Effector CD4-positive, alpha-beta T cell (primary cell): ENCODE measurements at regions not wholly inside any gene's neighbourhood (a gene's known extent, or its start where the extent isn't known, plus 50 kb on each side); places are given as distances from the start of the nearest gene placed in this dataset.
"Not testable (repeated sequence)": the region's sequence is repeated elsewhere in the genome, so short reads cannot be mapped to it uniquely, and the experiment has no call there.

ENCODE experiments used
- DNase-seq: peaks from one replicate; pipeline ENCODE4 v3.0.0-alpha.2; 2020

- no peak for DNase-seq
These were observed 1323.8 kb downstream of the BRD1 start for GRCh38 chr22:48503876-48504275.

DNA sequence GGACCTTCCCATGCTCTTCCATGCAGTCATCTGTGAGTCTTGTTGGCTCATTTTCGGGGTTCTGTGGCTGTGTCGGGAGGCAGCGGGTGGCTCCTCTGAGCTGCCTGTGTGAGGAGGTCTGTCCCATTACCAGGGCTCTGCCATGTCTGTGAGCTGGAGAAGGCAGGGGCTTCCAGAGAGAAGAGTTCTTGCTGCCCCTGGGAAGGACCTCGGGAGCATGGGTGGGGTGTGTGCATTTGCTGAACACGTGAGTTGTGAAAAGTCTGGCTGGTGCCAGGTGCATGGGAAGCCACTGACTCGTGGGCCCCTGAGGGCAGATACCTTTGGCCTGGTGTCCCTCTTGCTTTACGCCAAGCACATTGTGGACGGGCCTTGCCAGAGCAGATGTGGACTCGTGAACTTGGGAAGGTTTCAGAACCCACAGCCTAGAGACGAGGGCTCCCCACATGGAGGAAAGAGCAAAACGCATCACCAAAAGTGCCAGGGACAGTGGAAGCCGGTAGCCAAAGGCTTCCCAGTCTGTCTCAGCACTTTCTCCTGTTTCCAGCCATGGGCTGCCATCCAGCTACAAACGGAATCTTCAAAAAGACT is 1324.5 kb downstream of the BRD1 start:
- DNase-seq: no peak

DNA sequence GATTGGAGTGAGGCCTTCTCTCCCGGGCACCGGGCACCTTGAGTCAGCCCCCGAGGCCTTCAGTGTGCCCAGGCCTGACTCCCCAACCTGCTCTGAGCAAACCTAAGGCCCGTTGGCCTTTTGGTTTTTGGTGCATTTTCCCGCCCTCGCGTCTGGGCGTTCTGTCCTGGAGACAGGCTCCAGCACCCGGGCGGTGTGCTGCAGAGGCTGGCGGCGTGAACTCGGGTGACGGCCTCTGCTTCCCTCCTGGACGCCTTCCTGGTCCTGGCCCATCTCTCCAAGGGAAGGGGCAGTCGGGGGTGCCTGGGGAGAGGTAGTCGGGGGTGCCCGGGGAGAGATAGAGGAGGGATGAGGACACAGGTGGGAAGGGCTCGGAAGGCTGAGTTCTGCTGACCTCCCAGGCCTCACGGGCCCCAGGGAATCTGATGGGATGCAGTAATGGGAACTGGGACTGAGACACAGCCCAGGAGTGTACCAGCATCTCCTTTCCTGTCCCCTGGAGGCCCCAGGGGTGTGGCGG is 1326.4 kb downstream of the BRD1 start:
- no peak for DNase-seq

- DNase-seq: no peak
These were observed 1327.0 kb downstream of the BRD1 start for GRCh38 chr22:48500471-48501230.

DNA sequence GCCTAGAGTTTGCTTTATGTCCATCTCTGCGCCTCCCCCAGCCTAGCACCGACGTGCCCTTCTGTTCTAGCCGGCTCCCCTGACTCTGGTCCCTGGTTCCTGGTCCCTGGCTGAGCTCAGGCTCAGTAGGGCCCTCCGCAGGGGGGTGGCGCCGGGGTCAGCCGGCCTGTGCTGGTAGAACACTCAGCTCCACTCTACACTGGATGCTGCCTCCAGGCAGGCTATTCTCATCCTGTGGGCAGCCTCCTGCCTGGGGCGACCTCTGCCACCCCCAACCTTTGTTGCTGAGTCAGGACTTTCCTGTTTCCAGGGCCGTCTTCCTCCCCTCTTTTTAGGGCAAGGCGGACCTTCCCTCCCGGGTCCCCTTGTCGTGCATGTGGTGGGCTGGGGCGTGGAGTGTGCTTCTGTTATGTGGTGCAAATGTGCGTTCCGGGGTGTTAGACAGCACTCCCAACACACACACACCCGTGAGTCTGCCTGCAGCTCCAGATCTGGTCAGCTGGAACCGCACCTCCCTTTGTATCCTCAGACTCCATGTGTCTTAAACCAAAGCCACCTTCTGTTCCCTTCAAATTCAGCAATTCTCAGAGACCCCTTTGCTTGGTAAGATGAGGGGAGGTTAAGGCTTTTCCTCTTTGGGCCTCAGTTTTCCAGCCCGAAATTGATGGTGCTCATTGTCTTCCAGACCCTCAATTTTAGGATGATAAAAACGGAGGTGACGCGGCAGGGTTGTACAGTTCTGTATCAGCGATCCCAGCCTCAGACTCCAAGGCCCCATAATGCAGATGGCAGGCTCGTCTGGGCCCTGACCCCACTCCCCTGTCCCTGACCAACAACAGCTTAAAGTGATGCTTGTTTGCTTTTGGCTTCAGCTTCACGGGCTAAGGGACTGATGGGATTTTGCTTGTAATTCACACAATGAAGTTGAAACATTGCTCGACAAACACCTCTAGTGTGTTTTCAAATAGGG is 1327.9 kb downstream of the BRD1 start:
- no peak for DNase-seq

GRCh38 chr22:48498526-48499331 is 1328.9 kb downstream of the BRD1 start:
- no peak for DNase-seq

- not testable (repeated sequence) for DNase-seq
These were observed 1329.7 kb downstream of the BRD1 start for GRCh38 chr22:48497743-48498520.

DNA sequence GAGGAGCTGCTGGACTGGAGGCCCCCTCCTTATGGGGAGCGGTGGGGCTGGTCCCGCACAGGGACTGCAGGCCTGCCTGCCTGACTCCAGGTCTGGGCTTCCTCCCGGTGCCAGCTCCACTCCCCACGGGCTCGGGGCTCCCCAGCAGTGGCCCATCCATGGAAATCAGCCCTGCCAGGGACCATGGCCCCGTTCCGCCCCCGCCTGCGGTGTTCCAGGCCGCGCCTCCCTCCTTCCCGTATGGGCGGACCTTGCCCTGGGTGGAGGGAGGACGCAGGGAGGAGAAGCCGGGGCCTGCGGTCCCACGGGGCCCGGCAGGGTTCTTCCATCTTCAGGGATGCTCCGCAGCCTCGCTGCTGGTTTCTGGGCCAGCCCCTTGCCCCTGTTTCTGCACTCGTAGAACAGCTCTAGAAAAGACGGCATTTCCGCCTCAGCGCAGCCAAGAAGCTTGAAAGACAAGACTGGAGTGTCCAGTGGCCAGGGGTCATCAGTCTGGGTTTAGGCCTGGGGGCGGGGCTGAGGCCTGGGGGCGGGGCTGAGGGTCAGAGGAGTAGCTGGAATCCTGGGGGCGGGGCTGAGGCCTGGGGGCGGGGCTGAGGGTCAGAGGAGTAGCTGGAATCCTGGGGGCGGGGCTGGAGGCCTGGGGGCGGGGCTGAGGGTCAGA is 1330.6 kb downstream of the BRD1 start:
- no peak for DNase-seq

DNA sequence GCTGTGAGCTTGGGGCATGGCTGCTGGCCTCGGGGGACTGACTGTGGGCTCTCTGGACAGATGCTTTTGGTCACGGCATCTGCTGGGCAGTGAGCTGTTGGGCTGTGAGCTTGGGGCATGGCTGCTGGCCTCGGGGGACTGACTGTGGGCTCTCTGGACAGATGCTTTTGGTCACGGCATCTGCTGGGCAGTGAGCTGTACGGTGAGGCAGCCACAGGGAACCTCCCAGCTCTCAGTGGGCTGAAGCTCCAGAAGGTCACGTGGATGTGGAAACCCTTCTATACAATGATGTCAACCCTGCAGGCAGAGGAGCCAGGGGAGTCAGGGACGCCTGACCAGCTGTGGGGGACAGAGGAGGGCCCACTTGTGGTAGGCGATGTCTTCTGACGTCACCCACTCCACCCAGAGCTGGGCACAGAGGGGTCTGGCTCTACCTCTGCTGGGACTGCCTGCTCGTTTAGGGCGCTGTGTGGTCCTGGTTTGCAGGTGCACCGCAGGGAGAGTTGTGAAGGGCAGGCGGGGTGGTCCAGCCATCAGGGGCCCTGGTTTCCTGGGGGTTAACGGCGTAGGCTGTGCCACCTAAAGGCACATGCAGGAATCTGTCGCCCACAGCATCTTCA is 1331.3 kb downstream of the BRD1 start:
- DNase-seq: no peak

GRCh38 chr22:48495751-48496080 is 1332.0 kb downstream of the BRD1 start:
- DNase-seq: no peak

- no peak for DNase-seq
These were observed 1332.5 kb downstream of the BRD1 start for GRCh38 chr22:48494968-48495750.

- DNase-seq: no peak
These were observed 1333.3 kb downstream of the BRD1 start for GRCh38 chr22:48494256-48494967.

DNA sequence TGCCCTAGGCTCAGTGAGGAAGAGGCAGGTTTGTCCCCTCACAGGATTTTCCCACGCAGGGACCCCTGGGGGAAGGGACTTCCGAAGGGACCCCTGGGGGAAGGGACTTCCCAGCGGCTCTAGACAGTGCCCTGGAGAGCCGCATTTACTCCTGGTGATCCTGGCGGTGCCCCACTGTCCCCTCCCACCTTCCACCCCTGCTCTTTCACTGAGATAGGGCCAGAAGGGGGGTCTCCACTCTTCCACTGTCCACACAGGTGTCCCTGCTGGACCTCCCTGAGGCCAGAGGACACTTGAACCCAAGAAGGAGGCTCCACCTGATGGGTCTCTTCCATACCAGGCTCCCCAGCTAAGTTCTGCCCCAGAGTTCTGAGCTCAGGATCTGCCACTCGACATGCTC is 1333.9 kb downstream of the BRD1 start:
- DNase-seq: no peak

DNA sequence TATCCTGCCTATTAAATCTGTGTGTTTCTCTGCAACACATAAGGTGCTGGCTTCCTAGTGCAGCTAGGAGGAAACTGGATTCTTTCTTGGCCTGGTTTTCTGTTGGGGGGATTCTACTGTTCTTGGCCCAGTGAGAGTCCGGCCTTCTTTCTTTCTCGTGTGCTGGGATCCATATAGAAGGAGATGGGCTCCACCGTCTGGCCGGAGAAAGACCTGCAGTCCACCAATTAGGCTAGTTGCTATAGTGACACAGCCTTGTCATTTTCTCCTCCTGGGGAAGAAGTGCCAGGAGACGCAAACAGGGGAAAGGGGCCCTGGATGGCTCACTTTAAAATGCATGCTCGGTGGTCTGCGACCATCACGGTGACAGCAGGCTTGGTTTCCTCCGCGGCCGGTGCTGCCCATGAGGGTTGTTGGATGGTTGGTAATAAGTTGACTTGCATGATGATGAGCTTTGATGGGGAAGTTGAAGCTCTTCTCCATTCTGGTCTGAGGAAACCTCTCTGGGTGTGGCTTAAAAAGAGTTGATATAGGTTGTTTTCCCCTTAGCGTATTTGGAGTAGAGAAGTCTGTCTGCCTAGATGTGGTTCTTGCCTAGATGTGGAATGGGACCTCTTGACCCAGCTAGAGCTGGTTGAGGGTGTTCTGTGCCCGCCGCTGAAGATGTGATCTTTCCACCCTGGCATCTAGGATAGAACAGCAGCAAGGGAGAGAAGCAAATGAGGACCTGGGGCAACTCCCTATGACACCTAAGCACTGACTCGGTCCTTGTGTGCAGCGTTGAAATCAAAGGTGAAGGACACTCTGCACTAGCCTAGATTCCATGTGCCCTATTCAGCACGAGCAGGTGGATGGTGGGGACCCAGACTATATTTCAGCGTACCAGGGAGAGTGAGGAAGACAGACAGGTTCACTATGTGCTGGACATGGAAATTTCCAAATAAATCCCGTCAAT is 1335.0 kb downstream of the BRD1 start:
- DNase-seq: no peak

GRCh38 chr22:48491451-48491941 is 1336.2 kb downstream of the BRD1 start:
- no peak for DNase-seq

GRCh38 chr22:48490500-48491411 is 1336.9 kb downstream of the BRD1 start:
- DNase-seq: no peak
